SHP77 (cell line): ENCODE measurements at regions not wholly inside any gene's neighbourhood (a gene's known extent, or its start where the extent isn't known, plus 50 kb on each side); places are given as distances from the start of the nearest gene placed in this dataset.
"Not testable (repeated sequence)": the region's sequence is repeated elsewhere in the genome, so short reads cannot be mapped to it uniquely, and the experiment has no call there.

Source experiments
- DNase-seq, 2 experiments: peaks; one replicate each; lab custom pipeline; 2025; lab: John Stamatoyannopoulos, UW

- DNase-seq: no peak
Observed at GRCh38 chr5:12658871-12659446, 754.7 kb upstream of the CTNND2 start.

GRCh38 chr5:12657914-12658474 lies 753.7 kb upstream of the CTNND2 start:
- DNase-seq: not testable (repeated sequence)

- DNase-seq: no peak
Observed at GRCh38 chr5:12655675-12656074, 751.4 kb upstream of the CTNND2 start.

GRCh38 chr5:12652201-12652600 lies 748.0 kb upstream of the CTNND2 start:
- no peak for DNase-seq

GRCh38 chr5:12648558-12648957 lies 744.3 kb upstream of the CTNND2 start:
- no peak for DNase-seq

- no peak for DNase-seq
Observed at GRCh38 chr5:12647613-12648012, 743.4 kb upstream of the CTNND2 start.

- no peak for DNase-seq
Observed at GRCh38 chr5:12645582-12645981, 741.3 kb upstream of the CTNND2 start.

GRCh38 chr5:12636209-12636608 lies 732.0 kb upstream of the CTNND2 start:
- no peak for DNase-seq

GRCh38 chr5:12626556-12626955 lies 722.3 kb upstream of the CTNND2 start:
- DNase-seq: no peak

- DNase-seq: no peak
Observed at GRCh38 chr5:12625667-12626263, 721.5 kb upstream of the CTNND2 start.

- no peak for DNase-seq
Observed at GRCh38 chr5:12624776-12625560, 720.7 kb upstream of the CTNND2 start.

GRCh38 chr5:12623408-12623807 lies 719.2 kb upstream of the CTNND2 start:
- no peak for DNase-seq

- DNase-seq: no peak
Observed at GRCh38 chr5:12616093-12616492, 711.8 kb upstream of the CTNND2 start.

- DNase-seq: no peak
Observed at GRCh38 chr5:12615141-12615820, 711.0 kb upstream of the CTNND2 start.

GRCh38 chr5:12614608-12615007 lies 710.4 kb upstream of the CTNND2 start:
- DNase-seq: no peak

- DNase-seq: no peak
Observed at GRCh38 chr5:12611132-12611531, 706.9 kb upstream of the CTNND2 start.

- DNase-seq: not testable (repeated sequence)
Observed at GRCh38 chr5:12607817-12608216, 703.6 kb upstream of the CTNND2 start.

- DNase-seq: no peak
Observed at GRCh38 chr5:12592228-12592627, 688.0 kb upstream of the CTNND2 start.

- no peak for DNase-seq
Observed at GRCh38 chr5:12586406-12586805, 682.2 kb upstream of the CTNND2 start.

- DNase-seq: not testable (repeated sequence)
Observed at GRCh38 chr5:12578803-12579202, 674.6 kb upstream of the CTNND2 start.

GRCh38 chr5:12576953-12577352 lies 672.7 kb upstream of the CTNND2 start:
- not testable (repeated sequence) for DNase-seq
